ENCODE measurements at regions not wholly inside any gene's neighbourhood (a gene's known extent, or its start where the extent isn't known, plus 50 kb on each side); places are given as distances from the start of the nearest gene placed in this dataset.

DNA sequence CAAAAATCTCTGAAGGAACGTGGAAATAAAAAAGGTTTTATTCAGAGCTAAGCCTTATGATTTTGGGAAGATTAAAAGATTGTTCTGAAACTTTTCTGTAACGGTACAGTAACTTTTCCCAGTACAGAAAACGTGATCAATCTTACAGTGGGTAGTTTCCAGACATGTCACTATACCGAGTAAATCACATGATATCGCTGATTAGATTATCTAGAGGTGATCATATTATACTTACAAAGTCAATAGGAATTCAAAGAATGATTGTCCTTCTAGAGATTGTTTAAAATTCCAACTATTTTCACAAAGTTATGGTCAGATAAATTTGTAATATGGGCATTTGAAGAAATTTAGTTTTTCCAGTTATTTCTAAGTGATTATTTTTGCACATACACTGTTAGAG lies 736.0 kb upstream of the GRM7 start:
- DNase-seq, result no peak

DNA sequence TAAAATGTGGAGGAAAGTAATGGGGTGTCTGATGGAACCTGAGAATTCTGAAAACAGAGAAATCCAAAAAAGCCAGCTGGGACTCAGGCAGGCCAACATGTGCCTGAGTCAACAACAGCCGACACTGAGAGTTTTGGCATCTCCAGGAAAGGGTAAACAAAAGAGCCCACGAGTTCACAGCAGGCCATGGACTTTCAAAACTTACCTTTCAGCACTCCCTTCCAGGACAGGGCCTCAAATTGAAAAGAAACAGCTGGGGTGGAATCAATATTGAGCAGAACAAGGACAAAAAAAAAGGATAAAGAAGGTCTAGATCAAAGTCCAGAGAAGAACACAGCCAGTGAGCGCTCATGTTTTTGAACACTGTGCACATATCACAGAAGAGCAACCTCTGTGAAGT lies 735.4 kb upstream of the GRM7 start:
- DNase-seq, result no peak

DNA sequence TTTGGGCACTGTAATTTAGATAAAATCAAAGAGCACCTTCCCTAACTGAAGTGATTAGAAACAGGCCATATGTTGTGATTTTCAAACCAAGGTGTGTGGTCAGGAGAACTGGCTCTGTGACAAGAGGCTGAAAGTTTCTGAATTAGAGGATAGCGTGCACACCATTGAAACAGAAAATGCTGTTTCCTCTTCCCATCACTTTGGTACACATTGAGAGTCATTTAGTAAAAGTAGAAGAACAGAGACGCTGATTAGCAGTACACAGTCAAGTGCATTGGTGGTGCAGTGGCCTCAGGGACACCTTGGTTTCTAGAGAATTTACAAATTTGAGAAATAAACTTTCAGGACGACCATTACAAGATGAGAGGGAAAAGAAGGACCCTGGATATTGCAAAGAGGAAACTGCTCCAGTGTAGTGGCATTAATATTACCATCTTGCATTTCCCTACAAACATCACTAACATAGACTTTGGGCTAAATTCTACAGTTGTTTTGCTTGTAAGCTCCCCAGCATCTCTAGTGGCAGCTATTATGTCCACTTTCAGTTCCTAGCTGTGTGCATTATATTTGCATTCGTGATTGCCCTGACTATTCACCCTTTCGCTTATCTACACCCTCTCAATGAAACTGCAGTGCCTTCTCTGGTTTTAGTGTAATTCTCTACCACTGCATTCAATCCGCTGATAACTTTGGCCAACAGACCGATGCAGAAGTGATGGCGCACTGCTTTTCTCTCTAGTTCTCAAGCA lies 728.1 kb upstream of the GRM7 start:
- DNase-seq, result no peak

DNA sequence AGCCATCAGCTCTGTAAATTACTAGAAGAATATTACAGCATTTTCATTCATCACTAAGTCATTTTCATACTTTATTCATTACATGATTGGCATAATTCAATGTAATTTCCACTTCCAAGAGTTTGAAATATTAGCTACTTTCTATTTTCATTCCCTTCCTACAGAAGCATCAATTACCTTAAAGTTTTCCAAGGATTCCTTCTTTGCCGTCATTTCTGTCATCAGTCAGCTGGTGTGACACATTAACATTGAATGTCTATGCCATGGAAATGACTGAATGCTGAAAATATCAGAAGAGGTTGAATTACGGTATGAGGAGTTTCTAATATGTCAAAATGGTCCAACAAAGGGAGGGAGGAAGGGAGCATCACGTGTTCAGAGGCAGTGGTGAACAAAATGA lies 718.2 kb upstream of the GRM7 start:
- no peak for DNase-seq

DNA sequence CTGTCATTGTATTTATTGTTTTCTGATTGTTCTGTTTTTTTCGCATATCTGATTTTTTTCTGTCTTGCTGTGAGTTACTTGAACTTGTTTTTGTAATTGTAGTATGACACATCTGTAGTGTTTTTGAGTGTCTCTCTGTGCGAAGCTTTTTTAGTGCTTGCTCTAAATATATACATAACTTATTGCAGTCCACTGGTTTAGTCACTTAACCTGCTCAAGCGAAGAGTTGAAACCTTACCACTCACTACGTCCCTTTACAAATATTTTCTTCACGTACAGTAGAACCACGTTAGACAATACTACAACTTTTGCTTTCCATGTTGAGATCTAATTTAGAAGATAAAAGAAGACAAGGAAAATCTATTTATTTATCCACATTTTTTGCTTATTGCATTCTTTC lies 713.0 kb upstream of the GRM7 start:
- DNase-seq, result no peak

DNA sequence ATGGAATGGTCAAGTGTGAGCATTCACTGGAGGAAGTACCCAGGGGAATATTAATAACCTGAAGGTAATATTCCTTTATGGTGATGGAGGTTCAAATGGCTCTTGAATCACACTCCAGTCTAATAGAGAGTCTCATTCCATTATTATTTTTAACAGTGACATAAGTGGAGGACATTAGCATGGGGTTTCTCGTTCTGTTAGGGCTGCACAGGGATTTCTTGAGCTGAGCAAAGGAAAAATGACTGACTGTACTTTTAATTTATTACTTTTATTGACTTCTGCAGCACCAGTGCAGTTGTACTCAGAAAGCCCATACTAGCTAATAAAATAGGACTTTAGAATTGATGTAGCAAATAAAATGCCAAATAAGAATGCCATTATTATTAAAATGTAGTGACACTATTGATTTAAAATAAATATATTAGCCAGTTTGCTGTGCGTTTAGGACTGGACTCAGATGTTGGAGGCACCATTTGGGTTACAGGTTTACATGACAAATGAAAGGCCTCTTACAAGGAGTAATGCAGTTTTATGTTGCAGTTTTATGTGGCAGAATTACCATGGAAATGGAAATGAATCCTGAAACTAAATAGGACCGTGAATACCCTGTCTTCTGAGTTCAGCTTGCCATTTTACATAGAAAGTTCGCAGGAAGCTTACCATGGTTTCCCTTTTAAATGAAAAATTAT lies 705.1 kb upstream of the GRM7 start:
- DNase-seq, result no peak

DNA sequence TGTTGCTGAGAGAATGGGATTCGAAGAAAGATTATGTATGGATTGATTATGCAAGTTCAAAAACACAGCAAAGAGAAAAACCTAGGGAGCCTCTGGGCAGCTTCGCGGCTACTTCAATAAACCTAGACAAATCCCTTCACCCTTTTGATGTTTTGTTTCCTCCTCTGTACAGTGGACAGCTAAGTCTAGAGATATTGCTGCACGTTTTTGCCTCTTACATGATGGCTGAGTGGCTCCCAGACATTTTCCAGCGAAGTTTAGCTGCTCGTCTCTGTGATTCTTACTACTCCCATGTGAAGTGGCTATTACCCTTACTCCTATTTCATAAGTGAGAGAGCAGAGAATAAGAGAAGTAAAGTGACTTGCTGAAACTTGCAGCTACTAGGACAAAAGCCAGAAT lies 695.0 kb upstream of the GRM7 start:
- no peak for DNase-seq

DNA sequence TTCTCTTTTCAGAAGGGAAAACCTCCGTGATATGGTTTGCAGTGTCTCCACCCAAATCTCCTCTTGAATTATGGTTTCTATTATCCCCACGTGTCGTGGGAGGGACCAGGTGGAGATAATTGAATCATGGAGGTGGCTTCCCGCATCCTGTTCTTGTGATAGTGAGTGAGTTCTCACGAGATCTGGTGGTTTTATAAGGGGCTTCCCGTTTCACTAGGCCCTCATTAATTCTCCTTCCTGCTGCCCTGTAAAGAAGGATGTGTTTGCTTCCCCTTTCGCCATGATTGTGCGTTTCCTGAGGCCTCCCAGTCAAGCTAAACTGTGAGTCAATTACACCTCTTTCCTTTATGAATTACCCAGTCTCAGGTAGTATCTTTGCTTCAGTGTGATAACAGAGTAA lies 692.7 kb upstream of the GRM7 start:
- no peak for DNase-seq

DNA sequence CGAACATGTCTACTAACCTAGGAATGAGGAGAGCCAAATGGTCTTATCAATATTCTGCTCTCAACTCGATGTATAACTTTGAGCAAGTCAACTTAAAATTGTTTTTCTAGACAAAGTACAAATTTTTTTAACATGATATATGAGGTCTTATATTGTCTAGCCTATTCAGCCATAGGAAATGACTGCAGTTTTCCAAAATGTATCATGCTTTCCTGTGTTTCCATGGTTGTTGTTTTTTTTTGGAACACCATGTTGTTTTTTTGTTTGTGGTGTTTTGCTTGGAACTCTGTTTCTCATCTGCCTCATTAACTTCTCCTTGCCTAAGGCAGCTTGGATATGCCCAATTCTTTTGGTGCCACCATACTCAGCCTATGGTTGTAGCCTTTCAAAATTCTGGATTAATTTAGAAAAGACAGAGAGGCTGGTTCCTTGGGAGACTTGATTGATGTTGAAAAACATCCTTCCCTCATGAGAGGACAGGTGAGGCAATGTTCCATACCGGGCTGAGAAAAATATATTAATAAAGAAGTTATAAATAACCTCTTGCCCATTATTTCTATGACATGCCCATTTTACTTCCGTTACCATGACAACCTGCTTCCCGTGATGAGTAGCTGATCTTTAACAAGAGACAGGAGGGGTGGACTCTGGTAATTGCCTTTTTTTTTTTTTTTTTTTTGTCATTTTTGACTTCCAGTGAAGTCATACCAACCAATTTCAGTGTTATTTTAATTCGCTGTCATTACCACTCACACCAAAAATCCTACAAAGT lies 687.9 kb upstream of the GRM7 start:
- no peak for DNase-seq

DNA sequence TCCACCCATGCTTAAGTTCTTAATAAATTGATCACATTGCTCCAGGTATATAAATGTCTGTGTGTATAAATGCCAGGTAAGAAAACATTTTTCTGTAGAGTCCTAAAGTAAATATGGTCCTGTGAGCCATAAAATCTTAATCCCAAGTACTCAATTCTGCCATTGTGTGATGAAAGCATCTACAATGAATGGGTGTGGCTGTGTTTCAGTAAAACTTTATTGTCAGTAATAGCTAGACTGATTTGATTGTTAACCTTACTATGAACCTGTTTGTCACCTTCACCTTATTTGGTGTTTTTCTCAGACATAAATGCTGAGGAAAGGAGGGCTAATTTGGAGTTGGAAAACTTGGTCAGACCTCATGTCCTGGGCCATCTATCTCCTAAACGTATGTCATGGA lies 683.5 kb upstream of the GRM7 start:
- DNase-seq, result no peak

DNA sequence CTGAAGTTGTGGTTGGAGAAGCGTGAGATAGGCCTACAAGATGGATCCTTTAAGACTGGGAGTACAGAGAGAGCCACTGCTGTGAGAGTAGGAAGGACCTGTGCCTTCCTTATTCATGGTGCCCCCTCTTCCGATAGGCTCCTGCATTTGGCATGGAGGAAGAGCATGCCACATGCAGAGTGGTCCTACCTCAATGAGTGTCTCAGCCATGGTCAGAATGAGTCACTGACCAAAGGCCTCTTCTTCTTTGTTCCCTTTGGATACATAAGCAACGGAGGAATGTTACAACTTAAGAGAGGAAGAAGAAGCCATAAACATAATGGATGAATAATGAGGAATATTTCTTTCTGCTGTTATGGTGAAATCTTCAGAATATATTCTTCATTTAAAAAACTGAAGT lies 681.2 kb upstream of the GRM7 start:
- DNase-seq, result no peak

DNA sequence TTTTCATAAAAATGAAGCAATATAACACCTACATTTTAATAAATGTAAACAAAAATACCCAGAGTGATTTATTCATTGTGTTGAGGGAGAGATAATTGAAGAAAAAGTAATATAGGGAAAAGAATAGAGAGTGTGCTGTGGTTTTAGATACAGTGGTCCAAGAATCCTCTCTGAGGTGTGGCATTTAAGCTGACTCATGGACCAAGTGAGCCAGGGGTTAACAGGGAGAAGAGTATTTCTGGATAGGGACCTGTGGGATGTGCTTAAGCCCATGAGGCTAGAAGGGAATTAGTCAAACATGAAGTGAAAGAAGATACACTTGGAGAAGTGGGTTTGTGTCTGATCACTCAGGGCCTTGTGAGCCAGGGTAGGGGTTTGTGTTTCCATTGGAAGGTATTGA lies 680.7 kb upstream of the GRM7 start:
- no peak for DNase-seq

DNA sequence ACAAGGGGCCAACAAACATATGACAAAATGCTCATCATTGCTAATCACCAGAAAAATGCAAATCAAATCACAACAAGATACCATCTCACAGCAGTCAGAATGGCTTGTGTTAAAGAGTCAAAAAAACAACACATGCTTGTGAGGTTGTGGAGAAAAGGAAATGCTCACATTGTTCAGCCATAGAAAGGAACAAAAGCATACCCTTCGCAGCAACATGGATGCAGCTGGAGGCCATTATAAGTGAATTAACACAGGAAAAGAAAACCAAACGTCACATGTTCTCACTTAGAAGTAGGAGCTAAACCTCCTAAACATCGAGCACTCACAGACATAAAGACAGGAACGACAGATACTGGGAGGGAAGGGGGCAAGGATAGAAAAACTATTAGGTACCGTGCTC lies 678.4 kb upstream of the GRM7 start:
- DNase-seq, result no peak

DNA sequence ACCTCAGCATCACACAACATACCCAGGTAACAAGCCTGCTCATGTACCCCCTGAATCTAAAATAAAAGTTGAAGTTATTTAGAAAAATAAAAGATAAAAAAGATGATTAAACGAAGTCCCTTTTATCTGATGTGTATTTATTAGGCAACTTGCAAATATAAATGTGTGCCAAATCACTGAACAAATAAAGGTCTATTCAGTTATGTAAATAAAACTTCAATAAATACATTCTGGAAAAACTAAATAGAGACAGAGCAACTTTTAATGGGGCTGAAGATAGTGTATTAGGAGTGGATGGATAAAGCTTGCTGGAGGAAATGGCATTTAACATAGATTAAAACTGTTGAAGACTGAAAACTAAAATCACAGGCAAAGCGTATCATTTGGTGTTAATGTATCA lies 678.0 kb upstream of the GRM7 start:
- DNase-seq, result no peak

DNA sequence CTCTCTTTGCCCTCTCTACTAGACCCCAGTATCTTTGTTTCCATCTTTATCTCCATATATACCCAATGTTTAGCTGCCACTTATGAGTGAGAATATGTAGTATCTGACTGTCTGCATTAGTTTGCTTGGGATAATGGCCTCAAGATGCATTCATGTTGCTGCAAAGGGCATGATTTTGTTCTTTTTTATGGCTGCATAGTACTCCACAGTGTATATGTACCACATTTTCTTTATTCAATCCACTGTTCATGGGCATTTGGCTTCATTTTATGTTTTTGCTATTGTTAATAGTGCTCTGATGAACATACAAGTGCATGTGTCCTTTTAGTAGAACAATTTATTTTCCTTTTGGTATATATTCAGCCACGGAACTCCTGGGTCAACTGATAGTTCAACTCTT lies 671.5 kb upstream of the GRM7 start:
- DNase-seq, result no peak

DNA sequence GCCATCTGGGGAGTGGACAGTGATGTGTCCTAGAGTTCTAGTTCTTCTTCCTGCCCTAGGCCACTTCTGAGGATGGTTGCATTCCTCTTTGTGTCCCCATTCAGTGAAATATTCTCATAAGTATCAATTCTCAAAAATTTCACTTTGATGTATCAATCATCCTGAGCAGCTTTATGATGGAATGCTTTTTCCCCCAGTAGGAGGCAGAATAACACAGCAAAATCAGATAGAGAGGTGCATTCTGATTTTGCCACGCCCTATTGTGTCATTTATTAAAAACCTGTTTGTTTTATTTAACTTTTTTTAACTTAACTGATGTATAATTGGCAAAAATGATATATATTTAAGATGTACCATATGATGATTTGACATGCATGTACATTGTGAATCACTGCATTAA lies 656.0 kb upstream of the GRM7 start:
- DNase-seq, result no peak

DNA sequence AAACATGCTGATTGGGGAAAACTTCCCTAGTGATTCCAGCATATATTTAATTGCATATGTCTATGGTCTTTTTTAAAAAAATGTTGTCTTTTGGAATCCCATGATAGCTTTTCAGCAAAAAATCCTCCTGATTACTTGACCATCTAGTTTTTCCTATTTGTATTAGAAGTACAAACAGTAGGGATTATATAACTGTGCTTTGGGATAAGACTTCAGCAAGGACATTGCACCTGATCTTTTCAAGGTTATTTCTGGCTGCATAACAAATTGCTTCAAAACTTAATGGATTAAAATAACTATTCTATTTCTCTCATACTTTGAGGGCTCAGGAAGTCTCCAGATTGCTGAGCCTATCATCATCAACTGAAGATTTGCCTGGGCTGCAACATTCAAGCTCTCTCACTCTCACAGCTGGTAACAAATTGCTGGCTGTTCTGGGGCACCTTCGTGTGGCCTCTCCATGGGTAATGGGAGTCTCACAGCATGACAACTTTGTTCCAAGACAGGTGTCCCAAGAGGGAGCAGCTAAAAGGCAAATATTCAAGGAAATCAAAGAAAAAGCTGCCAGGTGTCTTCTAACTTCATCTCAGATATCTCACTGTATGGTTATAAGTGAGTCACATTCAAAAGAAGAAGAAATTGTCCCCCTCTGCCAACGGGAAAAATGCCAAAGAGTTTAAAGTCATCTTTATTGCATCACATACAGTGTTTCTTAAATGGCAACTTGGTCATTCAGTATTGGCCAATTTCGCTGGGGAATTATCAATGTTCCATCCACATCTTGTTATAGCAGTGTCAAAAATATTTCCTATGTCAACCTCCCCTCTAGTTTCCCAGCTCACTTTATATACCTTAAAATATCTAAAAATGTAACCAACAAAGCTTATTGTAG lies 644.5 kb upstream of the GRM7 start:
- no peak for DNase-seq

DNA sequence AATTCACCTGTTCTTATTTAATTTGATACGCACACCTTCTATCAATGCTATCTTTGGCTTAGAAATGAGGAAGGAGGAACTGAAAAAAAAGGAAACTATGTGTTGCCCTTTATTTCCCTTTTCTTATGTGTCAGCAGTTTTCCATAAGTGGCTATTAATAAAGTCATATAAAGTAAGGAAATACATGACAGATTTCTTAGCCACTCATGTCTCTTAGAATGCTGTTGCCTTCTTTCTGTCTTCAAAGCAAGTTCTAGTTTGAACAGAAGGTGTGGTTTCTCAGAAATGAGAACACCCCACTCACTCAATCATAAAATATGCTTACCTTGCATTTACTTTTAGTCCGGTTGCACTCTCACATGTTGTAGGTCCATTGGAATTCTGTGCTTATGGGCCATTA lies 640.5 kb upstream of the GRM7 start:
- no peak for DNase-seq

DNA sequence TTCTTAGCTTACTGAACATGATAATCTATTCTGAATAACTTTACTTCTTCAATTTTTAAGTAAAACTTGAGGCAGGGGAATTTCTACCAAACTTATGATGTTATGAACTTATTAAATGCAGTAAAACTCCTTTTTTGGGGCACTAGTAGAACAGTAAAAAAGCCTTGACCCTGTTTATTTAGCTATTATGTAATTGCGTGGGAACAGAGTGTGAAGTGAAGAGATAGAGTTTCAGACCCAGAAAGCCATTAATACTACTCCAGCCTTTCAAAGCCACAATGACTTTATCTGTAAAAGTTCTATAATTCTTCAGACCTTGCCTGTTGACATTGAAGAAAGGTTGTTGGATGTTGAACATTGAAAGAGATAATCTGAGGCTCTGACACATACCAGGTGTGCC lies 638.8 kb upstream of the GRM7 start:
- DNase-seq, result no peak

DNA sequence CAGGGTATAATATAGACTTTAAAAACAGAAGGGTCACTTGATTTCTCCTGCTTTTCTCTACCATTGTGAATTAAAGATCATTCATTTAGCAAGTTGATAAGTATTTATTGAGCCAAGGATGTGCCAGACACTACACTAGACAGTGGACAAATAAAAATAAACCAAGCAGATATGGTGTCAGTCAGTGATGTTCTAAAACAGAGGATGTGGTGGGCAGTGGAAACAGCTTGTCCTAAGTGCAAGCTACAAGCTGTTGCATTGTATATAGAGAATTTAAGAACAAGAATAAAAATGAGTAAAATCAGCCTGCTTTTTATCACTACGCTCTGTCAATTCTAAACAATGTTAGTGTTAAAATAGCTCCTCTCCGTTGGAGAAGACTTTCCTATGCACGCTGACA lies 637.3 kb upstream of the GRM7 start:
- DNase-seq, result no peak

DNA sequence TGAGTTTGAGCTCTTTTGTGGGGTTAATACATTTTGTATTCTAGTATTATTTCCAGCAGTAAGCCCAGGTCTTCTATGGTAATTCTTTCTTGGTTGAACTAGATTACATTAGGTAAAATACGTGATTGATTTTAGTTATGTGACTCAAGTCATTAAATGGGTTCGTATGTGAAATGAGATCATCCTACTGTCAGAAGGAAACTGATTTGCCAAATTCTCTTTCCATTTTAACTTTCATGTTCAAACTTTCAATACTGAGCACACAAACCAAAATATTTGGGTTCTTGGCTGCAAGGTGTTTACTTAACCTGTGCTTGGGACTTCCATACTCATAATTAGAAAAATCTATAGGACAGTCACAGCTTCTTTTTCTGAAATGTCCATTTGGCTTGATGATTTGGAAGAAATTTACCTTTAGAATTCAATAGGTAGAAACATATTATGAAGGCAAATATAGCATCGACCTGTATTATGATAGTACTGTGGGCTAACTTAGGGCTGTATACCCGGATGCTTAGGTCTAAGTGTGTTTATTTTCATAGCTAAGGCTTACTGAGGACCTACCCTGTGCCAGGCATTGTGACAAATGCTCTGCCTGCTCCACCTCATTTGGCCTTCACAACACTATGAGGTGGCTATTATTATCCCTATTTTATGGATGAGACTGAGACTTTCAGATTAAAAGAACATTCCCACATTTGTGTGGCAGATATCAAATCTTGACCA lies 631.8 kb upstream of the GRM7 start:
- DNase-seq, result no peak

DNA sequence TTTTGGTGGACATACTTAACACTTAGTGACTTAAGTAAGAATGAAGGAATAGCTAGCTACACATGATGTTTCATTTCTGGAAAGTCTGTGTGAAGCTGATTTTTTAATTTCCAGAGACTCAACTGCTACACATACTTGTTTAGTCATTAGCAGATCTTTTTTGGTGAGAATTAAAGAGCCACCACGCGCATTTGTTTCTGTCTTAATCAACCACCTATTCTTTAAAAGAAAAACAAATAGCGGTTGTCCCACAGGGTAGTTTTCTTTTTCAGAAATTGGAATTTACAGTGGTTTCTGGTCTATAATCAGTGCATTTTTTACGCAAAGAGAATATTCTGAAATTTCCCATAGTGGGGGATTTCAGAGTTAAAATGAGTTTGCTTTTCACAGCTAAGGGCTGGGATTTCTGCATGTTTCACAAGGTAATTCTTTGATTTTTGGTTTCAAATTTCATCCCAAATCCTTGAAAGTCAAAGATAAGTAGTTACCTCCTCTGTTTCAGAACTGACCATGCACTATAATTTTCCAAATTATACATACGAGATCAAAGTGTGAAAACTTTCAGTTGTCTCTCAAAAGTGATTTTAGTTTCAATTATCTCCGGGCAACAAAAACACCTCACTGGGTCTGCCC lies 631.0 kb upstream of the GRM7 start:
- no peak for DNase-seq
